DMS153 treated with DMSO at 0.1 percent for 48 hours (cell line): ENCODE measurements at regions not wholly inside any gene's neighbourhood (a gene's known extent, or its start where the extent isn't known, plus 50 kb on each side); places are given as distances from the start of the nearest gene placed in this dataset.
A peak's percentile ranks its signal among the peaks of the same experiment; 100 is the strongest.
"Not testable (repeated sequence)": the region's sequence is repeated elsewhere in the genome, so short reads cannot be mapped to it uniquely, and the experiment has no call there.

ENCODE experiments used
- DNase-seq: peaks from one replicate; lab custom pipeline; 2025; ENCODE audit not compliant: unreplicated experiment; lab: John Stamatoyannopoulos, UW

DNA sequence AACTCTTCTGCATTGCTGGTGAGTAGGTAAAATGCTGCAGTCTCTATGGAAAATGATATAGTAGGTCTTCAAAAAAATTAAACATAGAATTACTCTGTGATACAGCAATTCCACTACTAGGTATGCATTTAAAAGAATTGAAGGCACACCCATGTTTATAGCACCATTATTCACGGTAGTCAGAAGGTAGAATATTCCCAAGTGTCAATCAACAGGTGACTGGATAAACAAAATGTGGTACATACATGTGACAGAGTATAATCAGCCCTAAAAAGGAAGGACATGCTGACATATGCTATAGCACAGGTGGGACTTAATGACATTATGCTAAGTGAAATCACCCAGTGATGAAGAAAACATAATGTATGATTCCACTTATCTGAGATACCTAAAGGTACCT lies 123.3 kb downstream of the CCER1 start:
- no peak for DNase-seq

DNA sequence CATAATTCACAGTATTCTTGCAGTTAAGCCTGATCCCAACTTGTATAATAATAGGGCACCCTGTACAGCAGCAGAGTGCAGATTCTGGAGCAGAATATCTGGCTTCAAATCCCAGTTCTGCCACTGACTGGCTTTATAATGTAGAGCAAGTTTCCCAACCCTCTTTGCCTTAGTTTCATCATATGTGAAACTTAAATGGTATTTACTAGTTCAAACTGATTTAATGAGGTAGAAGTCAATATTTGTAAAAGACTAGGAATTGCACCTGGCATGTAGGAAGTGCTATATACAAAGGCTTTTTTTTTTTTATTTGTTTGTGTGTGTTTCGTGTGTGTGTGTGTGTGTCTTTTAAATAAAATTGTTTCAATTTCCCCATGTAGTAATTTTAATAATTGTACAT lies 125.9 kb downstream of the CCER1 start:
- DNase-seq: peak; percentile 16

DNA sequence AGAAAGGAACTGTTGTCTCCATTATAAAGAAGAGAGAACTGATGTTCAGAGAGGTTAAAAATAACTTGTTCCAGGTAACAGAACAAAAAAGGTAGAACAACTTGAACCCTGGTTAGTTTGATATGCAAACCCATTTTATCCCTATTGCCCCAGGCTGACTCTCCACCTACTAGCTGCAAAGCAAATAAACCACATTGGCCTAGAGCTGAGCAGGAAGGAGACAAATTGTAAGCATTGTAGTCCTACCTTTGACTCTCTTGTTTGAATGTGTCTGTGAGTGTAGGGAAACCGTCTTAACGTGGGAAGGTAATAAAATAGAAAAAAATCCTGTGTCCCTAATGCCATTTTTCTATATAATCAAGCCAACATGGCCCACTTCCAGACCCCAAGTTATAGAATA lies 126.4 kb downstream of the CCER1 start:
- DNase-seq: peak; percentile 64

DNA sequence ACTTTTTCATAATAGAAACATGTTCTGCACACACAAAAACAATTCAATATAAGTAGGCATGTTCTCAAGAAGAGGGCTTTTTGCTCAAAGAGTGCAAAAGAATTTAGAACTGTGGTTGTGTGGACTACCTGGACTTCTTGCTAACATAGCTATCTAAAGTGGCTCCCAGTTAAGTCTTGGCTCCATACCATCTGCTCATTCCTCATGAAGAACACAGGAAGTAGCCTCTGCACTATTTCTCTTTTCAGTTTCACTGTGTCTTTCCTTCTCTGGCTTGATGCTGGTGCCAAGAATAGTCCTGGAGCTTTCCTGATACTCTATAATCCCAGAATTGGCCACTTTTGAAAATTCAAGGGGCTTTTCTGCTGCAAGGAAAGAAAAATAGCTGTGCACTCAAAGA lies 127.4 kb downstream of the CCER1 start:
- DNase-seq: no peak

DNA sequence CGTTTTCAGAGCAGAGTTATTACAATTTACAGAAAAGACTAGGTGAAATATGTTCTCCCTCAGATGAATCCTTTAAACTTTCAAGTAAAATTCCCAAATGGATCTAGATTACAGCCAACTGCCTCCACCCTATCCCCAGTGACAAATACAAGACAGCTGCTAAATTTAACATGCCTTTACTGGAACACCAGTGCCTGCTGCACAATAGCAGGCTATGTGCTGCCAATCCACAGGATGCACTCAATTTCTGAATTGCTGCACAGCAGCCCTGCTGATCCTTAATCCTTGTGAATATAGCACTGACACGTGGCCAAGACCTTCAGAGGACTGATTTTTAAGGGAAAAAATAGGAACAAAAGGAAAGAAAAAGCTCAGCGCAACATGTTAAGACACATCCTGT lies 128.9 kb downstream of the CCER1 start:
- DNase-seq: no peak

DNA sequence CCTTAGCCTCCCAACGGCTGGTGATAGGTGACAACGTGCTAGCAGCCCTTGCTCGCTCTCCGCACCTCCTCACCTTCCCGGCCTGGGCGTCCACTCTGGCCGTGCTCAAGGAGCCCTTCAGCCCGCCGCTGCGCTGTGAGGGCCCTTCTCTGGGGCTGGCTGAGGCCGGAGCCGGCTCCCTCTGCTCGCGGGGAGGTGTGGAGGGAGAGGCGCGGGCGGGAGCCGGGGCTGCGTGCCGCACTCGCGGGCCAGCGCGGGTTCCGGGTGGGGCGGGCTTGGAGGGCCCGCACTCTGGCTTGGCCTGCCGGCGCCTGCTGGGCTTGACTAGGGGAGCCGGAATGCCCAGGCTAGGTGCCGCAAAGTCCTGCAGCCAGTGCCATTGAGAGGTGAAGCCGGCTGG lies 131.1 kb downstream of the CCER1 start:
- DNase-seq: no peak

DNA sequence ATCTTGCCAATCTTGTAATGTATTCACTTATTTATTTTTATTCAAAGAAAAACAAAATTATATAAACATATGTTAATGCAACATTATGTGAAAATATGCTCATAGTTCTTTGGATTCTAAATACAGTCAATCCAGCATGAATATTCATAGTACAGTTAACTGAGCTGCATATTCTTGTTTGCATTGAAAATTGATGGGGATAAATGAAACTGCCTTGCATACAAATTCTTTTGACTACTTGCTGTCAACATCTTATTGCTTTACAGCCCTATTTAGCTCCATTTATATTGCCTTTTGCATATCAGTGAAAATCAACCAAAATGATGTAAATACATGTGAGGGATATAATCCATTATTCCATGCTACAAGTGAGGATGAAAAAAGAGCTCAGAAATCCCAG lies 135.3 kb downstream of the CCER1 start:
- DNase-seq: no peak

DNA sequence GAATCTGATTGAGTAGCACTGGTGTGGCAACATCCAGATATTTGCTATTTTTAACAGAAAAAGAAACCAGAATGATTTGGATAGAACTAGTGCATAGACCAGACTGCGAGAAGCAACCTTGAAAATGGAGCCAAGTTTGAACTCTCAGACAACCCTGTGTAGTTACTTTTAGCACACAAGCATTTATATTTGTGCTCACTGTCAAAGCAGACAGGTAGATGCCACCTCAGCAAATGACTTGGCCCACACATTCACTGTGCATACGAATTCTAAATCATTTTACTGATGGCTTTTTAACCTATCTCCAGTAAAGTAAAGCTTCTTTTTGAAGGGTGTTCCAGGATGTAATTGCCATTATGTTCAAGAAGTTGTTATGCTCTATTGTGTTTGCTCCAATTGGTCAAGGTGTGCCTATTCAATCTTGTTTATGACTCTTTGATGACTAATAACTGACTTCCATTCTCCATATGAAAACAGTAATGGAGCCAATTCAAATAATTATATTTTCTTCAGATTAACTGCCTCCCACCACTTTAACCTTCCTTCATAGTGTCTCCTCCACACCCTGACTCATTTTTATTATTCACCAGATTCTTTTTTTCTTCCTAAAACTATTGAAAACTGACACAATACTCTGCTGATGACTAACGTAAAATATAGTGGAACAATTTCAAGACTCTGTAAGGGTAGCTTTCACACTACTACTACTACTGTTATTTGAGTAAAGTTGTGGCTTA lies 138.5 kb downstream of the CCER1 start:
- DNase-seq: peak; percentile 17

DNA sequence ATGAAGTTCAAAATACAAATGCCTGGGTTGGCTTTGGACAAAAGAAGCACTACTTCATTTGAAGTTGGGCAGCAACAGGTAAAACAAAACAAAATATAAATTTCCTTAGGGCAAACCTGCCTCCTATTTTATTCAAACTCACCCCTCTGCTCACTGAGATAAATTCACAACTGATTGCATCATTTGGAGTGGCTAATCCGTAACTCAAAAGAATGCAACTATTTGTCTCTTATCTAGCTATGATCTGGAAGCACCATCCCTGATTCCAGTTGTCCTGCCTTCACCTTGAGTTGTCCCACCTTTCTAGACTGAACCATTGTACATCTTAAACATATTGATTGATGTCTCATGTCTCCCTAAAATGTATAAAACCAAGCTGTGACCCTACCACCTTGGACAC lies 145.0 kb downstream of the CCER1 start:
- DNase-seq: no peak

DNA sequence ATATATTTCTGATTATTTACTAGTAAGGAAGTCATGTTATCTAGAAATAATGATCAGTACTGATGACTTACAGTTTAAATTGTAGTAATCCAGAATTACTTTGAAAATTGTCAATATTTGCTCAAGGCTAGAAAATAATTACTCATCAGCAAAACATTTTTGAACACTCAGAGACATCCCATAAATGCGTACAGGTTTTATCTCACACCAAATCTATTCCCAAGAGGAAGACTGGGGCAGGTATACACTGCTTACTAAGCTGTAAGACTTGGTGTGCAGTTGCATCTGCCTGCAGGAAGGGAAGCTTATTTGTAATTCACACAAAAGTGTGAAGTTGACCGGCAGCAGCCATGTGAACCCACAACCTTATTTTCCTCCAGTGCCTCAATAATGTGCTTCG lies 146.4 kb downstream of the CCER1 start:
- no peak for DNase-seq

DNA sequence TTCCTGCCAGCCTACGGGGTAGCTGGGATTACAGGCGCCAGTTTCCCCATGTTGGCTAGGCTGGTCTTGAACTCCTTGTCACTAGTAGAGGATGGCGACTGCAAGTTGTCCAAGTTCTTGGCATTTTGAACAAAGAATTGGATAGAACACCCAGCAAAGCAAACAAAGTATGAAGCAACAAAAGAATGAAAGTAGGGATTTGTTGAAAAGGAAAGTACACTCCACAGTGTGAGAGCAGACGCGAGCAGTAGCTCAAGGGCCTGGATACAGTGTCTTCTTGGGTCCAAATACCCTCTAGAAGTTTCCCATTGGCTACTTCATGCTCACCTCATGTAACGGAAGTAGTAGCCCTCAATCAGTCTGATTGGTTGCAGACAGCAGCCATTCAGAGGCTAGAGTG lies 152.2 kb downstream of the CCER1 start:
- no peak for DNase-seq

DNA sequence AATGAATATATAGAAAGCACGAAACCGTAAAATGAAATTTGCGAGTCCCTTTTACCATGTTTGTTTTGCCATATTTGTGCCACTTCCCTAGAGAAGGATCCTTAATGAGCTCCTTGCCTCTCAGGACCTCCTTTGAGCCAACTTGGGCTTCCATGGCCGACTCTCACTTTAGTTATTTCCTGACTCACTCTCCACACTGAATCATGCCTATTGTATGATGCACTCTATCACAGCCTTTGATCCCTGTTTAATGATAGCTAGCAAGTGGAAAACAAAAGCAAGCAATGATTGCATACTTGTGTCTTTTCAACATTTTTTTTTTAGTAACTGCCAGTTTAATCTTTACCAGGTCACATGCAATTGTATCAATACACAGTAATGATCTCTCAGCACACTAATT lies 153.2 kb downstream of the CCER1 start:
- no peak for DNase-seq

DNA sequence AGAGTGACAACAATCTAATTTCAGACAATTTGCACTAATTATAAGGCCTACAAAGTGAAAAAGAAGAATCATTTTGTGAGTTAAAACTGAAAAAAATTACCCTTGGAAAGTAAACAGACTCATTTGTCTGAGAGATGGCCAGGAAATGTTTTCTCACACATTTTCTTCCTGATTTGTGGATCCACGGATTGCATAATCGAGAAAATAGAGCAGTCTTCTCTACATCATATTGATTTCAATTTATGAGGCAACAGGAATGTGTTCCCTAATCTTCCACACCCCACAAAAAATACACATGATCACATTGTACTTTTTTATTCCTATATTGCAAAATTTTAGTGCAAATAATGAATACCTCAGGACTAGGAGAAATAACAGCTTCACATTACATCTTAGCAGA lies 160.8 kb downstream of the CCER1 start:
- no peak for DNase-seq

DNA sequence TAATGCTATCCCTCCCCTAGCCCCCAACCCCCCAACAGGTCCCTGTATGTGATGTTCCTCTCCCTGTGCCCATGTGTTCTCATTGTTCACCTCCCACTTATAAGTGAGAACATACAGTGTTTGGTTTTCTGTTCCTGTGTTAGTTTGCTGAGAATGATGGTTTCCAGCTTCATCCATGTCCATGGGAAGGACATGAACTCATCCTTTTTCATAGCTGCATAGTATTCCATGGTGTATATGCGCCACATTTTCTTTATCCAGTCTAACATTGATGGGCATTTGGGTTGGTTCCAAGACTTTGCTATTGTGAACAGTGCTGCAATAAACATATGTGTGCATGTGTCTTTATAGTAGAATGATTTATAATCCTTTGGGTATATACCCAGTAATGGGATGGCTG lies 162.3 kb downstream of the CCER1 start:
- DNase-seq: not testable (repeated sequence)

DNA sequence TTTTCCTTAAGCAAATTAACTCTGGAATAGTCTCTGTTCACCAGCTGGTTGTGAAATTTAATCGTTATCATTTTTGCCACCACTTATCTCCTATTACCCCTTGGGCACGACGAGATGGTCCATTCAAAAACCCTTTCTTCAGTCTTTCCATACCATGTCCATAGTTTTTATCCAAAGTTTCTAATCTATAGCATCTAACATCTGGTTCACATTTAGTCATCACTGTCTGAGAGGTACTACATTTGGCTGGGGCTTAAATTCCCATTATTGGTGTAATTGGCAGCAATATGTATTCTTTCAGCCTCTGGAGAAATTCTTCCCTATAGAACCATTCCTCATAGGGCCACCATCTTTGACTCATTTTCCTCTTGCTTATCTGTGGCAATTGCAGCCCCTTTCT lies 163.5 kb downstream of the CCER1 start:
- no peak for DNase-seq

DNA sequence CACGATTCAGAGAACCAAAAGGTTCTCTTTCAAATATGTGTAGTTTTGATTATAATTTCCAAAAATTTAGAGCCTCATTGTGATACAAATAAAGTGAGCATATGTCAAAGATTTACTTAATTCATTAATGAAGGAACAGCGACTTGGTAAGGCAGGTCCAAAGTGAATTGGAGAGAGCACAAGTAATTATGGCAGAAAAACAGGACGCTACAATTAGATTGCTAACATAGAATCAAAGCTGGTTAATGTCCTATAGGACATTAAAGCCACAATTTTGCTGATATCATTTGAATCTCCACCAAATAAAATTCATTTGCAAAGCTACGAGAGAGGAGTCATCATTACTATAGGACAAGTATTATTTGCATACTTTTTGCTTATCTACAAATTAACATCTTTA lies 164.2 kb downstream of the CCER1 start:
- no peak for DNase-seq

DNA sequence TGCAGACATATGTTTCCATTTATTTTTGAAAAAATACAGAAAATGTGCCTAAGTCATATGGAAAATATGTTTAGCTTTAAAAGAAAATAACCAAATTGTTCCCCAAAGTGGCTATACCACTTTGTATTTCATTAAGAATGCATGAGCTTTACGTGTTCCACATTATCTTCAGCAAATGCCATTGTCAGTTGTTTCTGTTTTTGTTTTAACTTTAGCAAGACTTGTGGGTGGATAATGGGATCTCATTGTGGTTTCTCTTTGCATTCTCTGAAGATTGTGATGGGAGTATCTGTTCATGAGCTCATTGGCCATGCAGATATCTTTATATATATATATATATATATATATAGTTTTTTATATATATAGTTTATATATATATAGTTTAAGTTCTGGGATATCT lies 181.5 kb downstream of the CCER1 start:
- no peak for DNase-seq

DNA sequence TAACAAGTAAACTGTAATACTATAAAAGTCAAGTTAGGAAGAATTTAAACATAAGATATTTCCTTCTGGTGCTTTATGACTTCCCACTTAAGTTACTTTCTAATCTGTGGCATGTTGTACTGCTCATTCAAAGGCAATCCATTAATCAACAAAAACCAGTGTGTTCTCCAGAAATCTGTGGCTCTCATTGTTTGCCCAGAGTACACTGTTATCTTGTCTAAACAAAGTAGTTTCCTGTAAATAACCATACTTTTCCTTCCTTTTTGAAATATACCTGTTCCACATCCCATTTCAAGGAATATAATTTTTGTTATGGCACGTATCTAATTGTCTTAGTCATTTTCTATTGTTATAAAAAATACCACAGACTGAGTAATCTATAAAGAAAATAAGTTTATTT lies 184.1 kb downstream of the CCER1 start:
- no peak for DNase-seq

DNA sequence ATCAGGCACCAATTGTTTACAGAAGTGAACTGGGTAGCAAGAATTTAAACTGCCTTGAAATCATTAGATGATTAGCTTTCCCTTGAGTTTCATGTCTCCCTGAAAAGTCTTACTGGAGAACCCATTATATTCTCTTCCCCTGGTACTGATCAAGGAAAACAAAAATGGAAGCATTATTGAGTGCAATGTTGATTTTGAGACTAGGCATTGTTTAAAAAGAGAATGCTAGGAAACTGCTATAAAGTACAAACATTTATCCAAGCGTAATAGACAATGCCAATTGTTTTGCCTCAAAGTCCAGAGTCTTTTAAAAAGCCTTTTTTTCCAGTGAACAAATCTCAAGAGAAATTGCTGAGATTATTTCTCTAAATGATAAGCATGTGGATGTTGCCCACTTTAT lies 197.0 kb downstream of the CCER1 start:
- DNase-seq: no peak

DNA sequence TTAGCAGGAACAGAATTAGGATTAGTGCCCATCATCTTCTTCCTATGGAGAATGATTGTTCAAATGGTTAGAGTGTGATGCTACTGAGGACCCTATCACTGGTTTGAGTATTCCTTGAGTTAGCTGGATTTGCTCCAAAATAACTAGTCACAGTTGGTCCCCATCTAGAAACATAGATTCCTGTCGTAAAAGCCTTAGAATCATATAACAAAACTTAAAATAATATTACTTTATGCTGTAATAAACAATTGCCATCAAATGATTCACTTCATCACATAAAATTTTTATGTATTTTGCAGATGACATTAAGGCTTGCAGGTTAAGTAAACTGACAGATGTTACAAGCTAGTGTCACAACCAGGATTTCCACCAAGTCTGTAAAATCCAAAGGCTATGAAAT lies 209.8 kb downstream of the CCER1 start:
- DNase-seq: no peak

DNA sequence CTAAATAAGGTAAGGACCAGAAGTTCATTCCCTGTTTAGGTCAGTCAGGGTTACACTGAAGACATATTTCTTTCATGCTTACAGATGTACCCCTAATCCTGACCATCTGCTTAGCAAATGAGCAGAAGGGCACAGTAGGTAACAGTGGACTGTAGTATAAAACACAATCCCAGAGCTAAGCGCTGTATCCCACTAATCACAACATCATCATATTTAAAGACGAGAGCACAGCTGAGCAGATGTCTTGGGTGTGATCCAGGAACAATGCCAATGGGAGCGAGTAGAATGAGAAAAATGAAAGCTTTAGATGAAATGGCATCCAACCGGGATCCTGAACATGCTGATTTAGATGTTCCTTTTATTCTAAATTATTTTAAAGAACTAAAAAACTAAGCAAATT lies 213.4 kb downstream of the CCER1 start:
- DNase-seq: no peak

DNA sequence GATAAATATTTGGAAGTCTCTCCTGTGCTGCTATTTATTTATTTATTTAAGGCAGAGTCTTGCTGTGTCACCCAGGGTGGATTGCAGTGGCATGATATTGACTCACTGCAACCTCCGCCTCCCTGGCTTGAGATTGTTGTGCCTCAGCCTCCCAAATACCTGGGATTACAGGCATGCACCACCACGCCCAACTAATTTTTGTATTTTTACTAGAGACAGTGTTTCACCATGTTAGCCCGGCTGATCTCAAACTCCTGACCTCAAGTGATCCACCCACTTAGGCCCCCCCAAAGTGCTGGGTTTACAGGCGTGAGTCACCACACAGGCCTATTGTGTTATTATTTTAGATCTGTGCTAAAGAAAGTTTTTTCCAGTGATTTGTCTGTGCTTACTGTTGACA lies 225.2 kb downstream of the CCER1 start:
- no peak for DNase-seq

DNA sequence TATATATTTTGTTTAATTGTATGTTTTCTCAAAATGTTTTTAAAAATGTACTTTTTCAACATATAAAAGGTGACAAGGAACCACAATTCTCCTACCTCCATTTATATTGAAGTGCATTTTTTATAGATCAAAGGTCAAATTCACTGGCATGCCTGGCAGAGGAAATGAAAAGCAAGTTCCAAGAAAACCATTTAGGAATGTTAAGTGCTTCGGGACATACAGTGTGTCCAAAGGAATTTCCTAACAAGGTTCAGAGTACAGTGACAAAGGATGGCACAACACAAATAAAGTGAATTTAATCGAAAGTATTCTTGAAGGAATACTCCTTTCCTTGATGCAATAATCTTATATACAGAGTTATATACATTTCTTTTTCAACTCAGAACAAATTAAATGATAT lies 242.3 kb downstream of the CCER1 start:
- no peak for DNase-seq

DNA sequence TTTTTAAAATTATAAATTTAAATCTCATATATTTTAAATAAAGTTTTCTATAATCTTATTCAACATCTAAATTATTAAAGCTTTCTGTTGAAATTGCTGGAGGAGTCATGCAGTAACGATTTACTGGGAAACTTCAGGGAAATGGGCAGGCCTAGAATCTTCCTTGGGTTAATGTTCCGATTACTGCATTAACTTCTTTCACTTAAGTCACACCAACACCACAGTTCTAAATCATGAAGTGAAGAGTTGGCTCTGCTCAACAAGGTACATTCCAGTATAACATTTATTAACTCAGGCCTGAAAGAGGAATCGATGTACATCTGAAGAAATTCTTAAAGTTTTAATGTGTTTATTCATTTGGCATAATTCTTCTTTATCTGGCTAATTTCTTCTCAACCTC lies 244.3 kb downstream of the CCER1 start:
- no peak for DNase-seq
